ENCODE measurements at regions not wholly inside any gene's neighbourhood (a gene's known extent, or its start where the extent isn't known, plus 50 kb on each side); places are given as distances from the start of the nearest gene placed in this dataset.
"Not testable (repeated sequence)": the region's sequence is repeated elsewhere in the genome, so short reads cannot be mapped to it uniquely, and the experiment has no call there.

- H3K27ac ChIP-seq = no peak overlapping the region
Observed at GRCh38 chrX:73913580-73913979, 61.1 kb upstream of the XIST start.

GRCh38 chrX:73911946-73912345 lies 59.4 kb upstream of the XIST start:
- H3K27ac ChIP-seq = not testable (repeated sequence)

More at GRCh38 chrX:73913580-73913979, 61.1 kb upstream of the XIST start:
- TF ChIP-seq CTCF (IDR thresholded peaks at IDR 0.05) = no peak
- TF ChIP-seq ZFX (IDR thresholded peaks at IDR 0.05; ENCODE audit: borderline replicate concordance) = no peak

- H3K27ac ChIP-seq = not testable (repeated sequence)
Observed at GRCh38 chrX:73905749-73906374, 53.3 kb upstream of the XIST start.

GRCh38 chrX:73903941-73904340 lies 51.4 kb upstream of the XIST start:
- no peak overlapping the region for H3K27ac ChIP-seq
- TF ChIP-seq ZFX (IDR thresholded peaks at IDR 0.05; ENCODE audit: borderline replicate concordance) = no peak
- TF ChIP-seq CTCF (IDR thresholded peaks at IDR 0.05) = no peak

Data from 22Rv1 (cell line).